K562 (cell line): ENCODE measurements at regions not wholly inside any gene's neighbourhood (a gene's known extent, or its start where the extent isn't known, plus 50 kb on each side); places are given as distances from the start of the nearest gene placed in this dataset.

Experiments used
- ATAC-seq: fragments of 200-7000 bp; cut with Tn5 transposase; 3 replicates; pipeline ENCODE4 v1.9.1; 2020; ENCODE audit warnings: moderate library complexity
- BruUV-seq: library from RNA; stranded (reverse); fragments of 400-500 nt; replicated peaks from 2 replicates; lab custom pipeline; 2021; lab: Mats Ljungman, UMichigan
- CTCF ChIA-PET: fragments of 300-600 bp; formaldehyde crosslinking; extraction: SDS; loops from one replicate; lab custom pipeline; 2021; ENCODE audit warnings: low intra/inter-chr PET ratio; lab: Yijun Ruan, JAX
- POLR2A ChIA-PET: fragments of 300-600, 350-650 bp; sonication (Branson Sonifier 250); formaldehyde crosslinking; extraction: SDS; loops from one replicate; lab custom pipeline; 2021; ENCODE audit warnings: antibody characterized with exemption, inconsistent platforms; lab: Yijun Ruan, JAX
- DNase-seq, 4 experiments: peaks; one replicate each; pipeline versions ENCODE4 v3.0.0 to v3.0.0-alpha.2; 2011 to 2018; ENCODE audit warnings: low spot score in 3 of 4, mixed read lengths in 3 of 4; ENCODE audit errors: extremely low read depth in 1 of 4
- FAIRE-seq: peaks from 2 replicates; lab custom pipeline; 2011; peaks lifted over from hg19 to GRCh38; lab: Jason Lieb, UNC
- H2AFZ ChIP-seq: 2 replicates; pipeline ENCODE4 v1.6.0; 2011; ENCODE audit warnings: low read depth, low read length, control low read depth, inconsistent platforms
- H3K27ac ChIP-seq: fragments of 200-600 bp; 3 replicates; pipeline ENCODE4 v1.8.0; 2011; ENCODE audit warnings: low read depth, mild to moderate bottlenecking, control low read depth, inconsistent platforms, low read length, moderate library complexity, mixed read lengths; ENCODE audit errors: extremely low read depth
- H3K27me3 ChIP-seq, 2 experiments: fragments of 300-600 bp in 1 of 2; 2 replicates in 1 of 2; 3 replicates in 1 of 2; pipeline versions ENCODE4 v1.6.0 to v1.8.0; 2011; ENCODE audit warnings: inconsistent platforms in 2 of 2, low read length in 2 of 2, mild to moderate bottlenecking in 1 of 2, mixed read lengths in 1 of 2, moderate library complexity in 1 of 2; ENCODE audit not compliant: control insufficient read depth in 2 of 2, insufficient read depth in 2 of 2
- H3K36me3 ChIP-seq: fragments of 300-600 bp; 3 replicates; pipeline ENCODE4 v1.8.0; 2011; ENCODE audit warnings: mild to moderate bottlenecking, low read length, inconsistent platforms; ENCODE audit not compliant: control insufficient read depth, insufficient read depth
- H3K4me1 ChIP-seq, 2 experiments: fragments of 200-600 bp in 1 of 2; replicated peaks in 1 of 2; 2 replicates in 1 of 2; 3 replicates in 1 of 2; pipeline versions ENCODE4 v1.5.1 to v1.8.0; 2011; ENCODE audit warnings: inconsistent platforms in 2 of 2, low read length in 2 of 2, mild to moderate bottlenecking in 1 of 2, mixed read lengths in 1 of 2, moderate library complexity in 1 of 2; ENCODE audit not compliant: control insufficient read depth in 2 of 2, insufficient read depth in 2 of 2
- H3K4me2 ChIP-seq: 2 replicates; pipeline ENCODE4 v1.6.1; 2011; ENCODE audit warnings: low read length, control low read depth, inconsistent platforms, mixed read lengths; ENCODE audit not compliant: insufficient read depth
- H3K4me3 ChIP-seq: fragments of 200-600 bp; sonication (generic), shearing (Covaris generic); 2 replicates; pipeline ENCODE4 v1.5.1; 2016; ENCODE audit warnings: control low read depth, inconsistent platforms
- H3K79me2 ChIP-seq: fragments of 200-600 bp; 3 replicates; pipeline ENCODE4 v1.8.0; 2011; ENCODE audit warnings: low read length, inconsistent platforms; ENCODE audit not compliant: control insufficient read depth, insufficient read depth
- H3K9ac ChIP-seq, 2 experiments: 2 replicates each; pipeline versions ENCODE4 v1.6.0 to v1.6.1; 2011; ENCODE audit warnings: low read depth in 2 of 2, low read length in 2 of 2, control low read depth in 1 of 2, inconsistent platforms in 1 of 2, mild to moderate bottlenecking in 1 of 2, mixed read lengths in 1 of 2; ENCODE audit not compliant: insufficient read depth in 1 of 2
- H3K9me1 ChIP-seq: one replicate; pipeline ENCODE4 v1.6.0; 2011; ENCODE audit warnings: inconsistent platforms, mild to moderate bottlenecking, low read length, moderate library complexity; ENCODE audit not compliant: control insufficient read depth, insufficient read depth
- H3K9me3 ChIP-seq: replicated peaks from 2 replicates; pipeline ENCODE4 v1.5.1; 2011; ENCODE audit warnings: low read depth, low read length, inconsistent platforms; ENCODE audit not compliant: control insufficient read depth, insufficient read depth
- H4K20me1 ChIP-seq: replicated peaks from 2 replicates; pipeline ENCODE4 v1.6.1; 2011; ENCODE audit warnings: low read length, inconsistent platforms, mixed read lengths; ENCODE audit not compliant: control insufficient read depth, insufficient read depth
- CHAMP1 ChIP-seq: fragments of 450-650 bp; IDR thresholded peaks from 2 replicates; pipeline ENCODE4 v1.6.1; 2016; ENCODE audit warnings: mild to moderate bottlenecking
- CREM ChIP-seq: IDR thresholded peaks from 2 replicates; pipeline ENCODE4 v1.6.1; 2014; ENCODE audit warnings: antibody characterized with exemption, low read depth
- E2F1 ChIP-seq: sonication (generic); formaldehyde crosslinking; IDR thresholded peaks from 2 replicates; pipeline ENCODE4 v1.8.1; 2023; ENCODE audit warnings: mild to moderate bottlenecking, missing genetic modification reagents, moderate library complexity
- KLF6 ChIP-seq: fragments of 250-450 bp; sonication (Bioruptor Pico); IDR thresholded peaks from 2 replicates; pipeline ENCODE4 v1.4.0; 2020; ENCODE audit warnings: mild to moderate bottlenecking, moderate library complexity, borderline replicate concordance
- NEUROD1 ChIP-seq: fragments of 150-350 bp; IDR thresholded peaks from 2 replicates; pipeline ENCODE4 v1.6.1; 2014; ENCODE audit warnings: borderline replicate concordance, low read length, low read depth; ENCODE audit not compliant: partially characterized antibody
- NONO ChIP-seq, 2 experiments: fragments of 200-400 bp in 1 of 2; fragments of 450-650 bp in 1 of 2; formaldehyde crosslinking in 1 of 2; IDR thresholded peaks; 2 replicates each; pipeline ENCODE4 v1.6.1; 2017; ENCODE audit warnings: low read depth in 2 of 2, mild to moderate bottlenecking in 2 of 2, moderate library complexity in 2 of 2, low read length in 1 of 2
- PREB ChIP-seq: sonication (generic); formaldehyde crosslinking; IDR thresholded peaks from 2 replicates; pipeline ENCODE4 v1.8.1; 2023; ENCODE audit warnings: mild to moderate bottlenecking, missing genetic modification reagents
- RBBP5 ChIP-seq: fragments of 200-600 bp; sonication (generic); IDR thresholded peaks from 2 replicates; pipeline ENCODE4 v1.6.1; 2012; ENCODE audit warnings: borderline replicate concordance, mild to moderate bottlenecking, low read length, control low read depth, inconsistent platforms; ENCODE audit not compliant: insufficient read depth, poor library complexity, severe bottlenecking
- SMARCA4 ChIP-seq: fragments of 450-650 bp; IDR thresholded peaks from 2 replicates; pipeline ENCODE4 v1.6.1; 2016
- TEAD4 ChIP-seq, 2 experiments: sonication (generic) in 1 of 2; formaldehyde crosslinking in 1 of 2; IDR thresholded peaks; 2 replicates each; pipeline versions ENCODE4 v1.6.1 to v1.8.0; 2012 to 2022; ENCODE audit warnings: borderline replicate concordance in 1 of 2, inconsistent platforms in 1 of 2, low read length in 1 of 2, mild to moderate bottlenecking in 1 of 2, missing genetic modification reagents in 1 of 2
- ZNF184 ChIP-seq: sonication (generic); formaldehyde crosslinking; IDR thresholded peaks from 2 replicates; pipeline ENCODE4 v1.5.0; 2020; ENCODE audit warnings: missing genetic modification reagents
- WGBS: fragments of 100-300 bp; shearing (Covaris generic); methylation state at CpG from one replicate; pipeline ENCODE4 v1.1.6; 2016; ENCODE audit warnings: low coverage, mixed read lengths; ENCODE audit not compliant: insufficient coverage; ENCODE audit errors: missing lambda C conversion rate; 5-methylcytosine and 5-hydroxymethylcytosine counted together
- in situ Hi-C: fragments of 300-500 bp; cut with MboI; formaldehyde crosslinking; loops from 4 replicates; pipeline ENCODE4 v1.15.0; 2018; ENCODE audit warnings: inconsistent platforms, mixed read lengths
- intact Hi-C: fragments of 100-400 bp; cut with micrococcal nuclease; formaldehyde crosslinking; loops from 2 replicates; pipeline ENCODE4 v1.14.2; 2022

- FAIRE-seq: no peak
- no peak overlapping the region for H3K27ac ChIP-seq
These were observed 173.1 kb upstream of the VCX3A start for GRCh38 chrX:6708041-6708440.

GRCh38 chrX:6707497-6707896 is 172.6 kb upstream of the VCX3A start:
- WGBS: 0% methylated on average over 5 of the region's 6 CpGs
- Histone ChIP-seq H3K79me2 (no peaks in the 10 kb centered on the region), H3K4me3 (no peak overlapping the region), H2AFZ (no peak overlapping the region), H3K36me3 (no peaks in the 10 kb centered on the region), H3K4me1 (no peaks in the 10 kb centered on the region), H4K20me1 (no peaks in the 10 kb centered on the region), H3K4me2 (no peak overlapping the region), H3K9ac (no peak overlapping the region), H3K9me3 (0 out of 2 replicates have a peak, but pooled peaks cover 2% of the 10 kb centered on the region), H3K9me1 (no peaks in the 10 kb centered on the region), H3K27me3 (no peaks in the 10 kb centered on the region), H3K27ac (no peak overlapping the region)
- in situ Hi-C loops (no loop called here), intact Hi-C loops (no loop called here)
- ChIA-PET POLR2A (no interaction called here), CTCF (no interaction called here)
- BruUV-seq: no TSS peak
- FAIRE-seq (no peak), ATAC-seq (no peak), DNase-seq (no peak)
- TF ChIP-seq RBBP5 (no peak), CREM (no peak), CHAMP1 (no peak), KLF6 (CRISPR knock-in tag) (no peak), E2F1 (no peak), TEAD4 (IDR thresholded peaks at IDR 0.05; ENCODE audit: low read length) (no peak), TEAD4 (CRISPR knock-in tag; IDR thresholded peaks at IDR 0.05; ENCODE audit: borderline replicate concordance) (no peak)

More at GRCh38 chrX:6708041-6708440, 173.1 kb upstream of the VCX3A start:
- H3K4me2 ChIP-seq: no peak overlapping the region
- CTCF ChIA-PET: no interaction called here
- intact Hi-C loops: no loop called here
- no peak overlapping the region for H3K9ac ChIP-seq
- no CpG with 5 or more reads among the region's 1 CpG for WGBS
- 0 out of 2 replicates have a peak, but pooled peaks cover 2% of the 10 kb centered on the region for H3K9me3 ChIP-seq
- no peak overlapping the region for H3K4me3 ChIP-seq
- ATAC-seq (no peak), DNase-seq (no peak)
- H2AFZ ChIP-seq: no peak overlapping the region
- H3K36me3 ChIP-seq: no peaks in the 10 kb centered on the region
- H3K4me1 ChIP-seq: no peaks in the 10 kb centered on the region
- H4K20me1 ChIP-seq: no peaks in the 10 kb centered on the region
- POLR2A ChIA-PET: no interaction called here
- H3K27me3 ChIP-seq: no peaks in the 10 kb centered on the region
- BruUV-seq: no TSS peak
- no peaks in the 10 kb centered on the region for H3K9me1 ChIP-seq
- TF ChIP-seq ZNF184 (CRISPR knock-in tag) (no peak), NEUROD1 (no peak), SMARCA4 (no peak), NONO (IDR thresholded peaks at IDR 0.05; ENCODE audit: low read depth in 2 of 2, low read length in 1 of 2) (no peak), PREB (CRISPR knock-in tag) (no peak)
- in situ Hi-C loops: no loop called here
- no peaks in the 10 kb centered on the region for H3K79me2 ChIP-seq
